ENCODE measurements at regions not wholly inside any gene's neighbourhood (a gene's known extent, or its start where the extent isn't known, plus 50 kb on each side); places are given as distances from the start of the nearest gene placed in this dataset.

DNA sequence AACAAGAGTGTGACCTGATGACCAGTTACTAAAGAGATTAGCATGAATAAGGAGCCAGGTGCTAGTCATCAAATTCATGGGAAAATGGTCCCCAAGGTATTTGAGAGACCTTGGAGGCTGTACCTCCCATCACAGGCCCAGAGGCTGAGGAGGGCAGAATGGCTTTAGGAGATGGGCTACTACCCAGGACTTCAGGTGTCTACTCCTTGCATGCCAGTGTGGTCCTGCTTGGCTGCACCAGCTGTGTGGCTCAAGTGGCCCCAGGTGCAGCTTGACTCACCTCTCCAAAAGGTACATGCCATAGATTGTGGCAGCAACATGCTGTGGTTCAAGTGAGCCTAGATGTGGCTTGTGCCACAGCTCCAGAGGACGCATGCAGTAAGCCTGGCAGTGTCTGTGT lies 56.5 kb downstream of the TANC2 start:
- TF ChIP-seq POLR2A (IDR thresholded peaks at IDR 0.05) = no peak
- TF ChIP-seq, protein P1, sequence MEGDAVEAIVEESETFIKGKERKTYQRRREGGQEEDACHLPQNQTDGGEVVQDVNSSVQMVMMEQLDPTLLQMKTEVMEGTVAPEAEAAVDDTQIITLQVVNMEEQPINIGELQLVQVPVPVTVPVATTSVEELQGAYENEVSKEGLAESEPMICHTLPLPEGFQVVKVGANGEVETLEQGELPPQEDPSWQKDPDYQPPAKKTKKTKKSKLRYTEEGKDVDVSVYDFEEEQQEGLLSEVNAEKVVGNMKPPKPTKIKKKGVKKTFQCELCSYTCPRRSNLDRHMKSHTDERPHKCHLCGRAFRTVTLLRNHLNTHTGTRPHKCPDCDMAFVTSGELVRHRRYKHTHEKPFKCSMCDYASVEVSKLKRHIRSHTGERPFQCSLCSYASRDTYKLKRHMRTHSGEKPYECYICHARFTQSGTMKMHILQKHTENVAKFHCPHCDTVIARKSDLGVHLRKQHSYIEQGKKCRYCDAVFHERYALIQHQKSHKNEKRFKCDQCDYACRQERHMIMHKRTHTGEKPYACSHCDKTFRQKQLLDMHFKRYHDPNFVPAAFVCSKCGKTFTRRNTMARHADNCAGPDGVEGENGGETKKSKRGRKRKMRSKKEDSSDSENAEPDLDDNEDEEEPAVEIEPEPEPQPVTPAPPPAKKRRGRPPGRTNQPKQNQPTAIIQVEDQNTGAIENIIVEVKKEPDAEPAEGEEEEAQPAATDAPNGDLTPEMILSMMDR (IDR thresholded peaks at IDR 0.05) = no peak
